ENCODE measurements at regions not wholly inside any gene's neighbourhood (a gene's known extent, or its start where the extent isn't known, plus 50 kb on each side); places are given as distances from the start of the nearest gene placed in this dataset.

DNA sequence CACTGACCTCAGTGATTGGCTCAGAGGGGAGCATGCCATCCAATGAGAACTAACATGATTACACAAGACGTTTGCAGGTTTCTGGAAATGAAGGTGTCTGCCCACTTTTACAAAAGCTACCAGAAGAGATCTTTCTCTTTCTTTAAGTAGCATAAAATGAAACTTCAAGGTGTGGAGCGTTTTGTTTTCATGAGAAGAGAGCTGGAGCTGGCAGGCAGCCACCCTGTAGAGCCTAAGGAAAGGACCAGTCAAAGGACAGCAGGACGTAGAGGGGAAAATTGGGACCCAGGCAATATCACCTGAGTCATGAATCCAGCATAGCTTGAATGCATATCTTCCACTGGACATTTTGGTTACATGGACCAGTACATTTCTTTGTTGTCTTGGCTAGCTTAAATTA is 331.0 kb downstream of the EPHA4 start:
- Histone ChIP-seq H3K79me2 (no peaks in the 10 kb centered on the region), H3K36me3 (replicated peaks; ENCODE audit: insufficient read depth, low read depth) (no peaks in the 10 kb centered on the region), H3K27ac (no peak overlapping the region), H3K4me3 (no peak overlapping the region), H3K4me2 (no peak overlapping the region), H4K20me1 (ENCODE audit: insufficient read depth, poor library complexity, severe bottlenecking) (no peaks in the 10 kb centered on the region), H2AFZ (no peak overlapping the region), H3K4me1 (ENCODE audit: insufficient read depth) (no peaks in the 10 kb centered on the region), H3K27me3 (no peaks in the 10 kb centered on the region), H3K9me2 (replicated peaks; ENCODE audit: insufficient read depth) (no peaks in the 10 kb centered on the region), H3K9me3 (ENCODE audit: low read depth) (no peaks in the 10 kb centered on the region)
- WGBS (ENCODE audit: low lambda C conversion rate, missing lambda C conversion rate): 84% methylated on average over 3 of the region's 3 CpGs
- DNase-seq (ENCODE audit: low spot score): no peak
- TF ChIP-seq, protein P1, sequence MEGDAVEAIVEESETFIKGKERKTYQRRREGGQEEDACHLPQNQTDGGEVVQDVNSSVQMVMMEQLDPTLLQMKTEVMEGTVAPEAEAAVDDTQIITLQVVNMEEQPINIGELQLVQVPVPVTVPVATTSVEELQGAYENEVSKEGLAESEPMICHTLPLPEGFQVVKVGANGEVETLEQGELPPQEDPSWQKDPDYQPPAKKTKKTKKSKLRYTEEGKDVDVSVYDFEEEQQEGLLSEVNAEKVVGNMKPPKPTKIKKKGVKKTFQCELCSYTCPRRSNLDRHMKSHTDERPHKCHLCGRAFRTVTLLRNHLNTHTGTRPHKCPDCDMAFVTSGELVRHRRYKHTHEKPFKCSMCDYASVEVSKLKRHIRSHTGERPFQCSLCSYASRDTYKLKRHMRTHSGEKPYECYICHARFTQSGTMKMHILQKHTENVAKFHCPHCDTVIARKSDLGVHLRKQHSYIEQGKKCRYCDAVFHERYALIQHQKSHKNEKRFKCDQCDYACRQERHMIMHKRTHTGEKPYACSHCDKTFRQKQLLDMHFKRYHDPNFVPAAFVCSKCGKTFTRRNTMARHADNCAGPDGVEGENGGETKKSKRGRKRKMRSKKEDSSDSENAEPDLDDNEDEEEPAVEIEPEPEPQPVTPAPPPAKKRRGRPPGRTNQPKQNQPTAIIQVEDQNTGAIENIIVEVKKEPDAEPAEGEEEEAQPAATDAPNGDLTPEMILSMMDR (IDR thresholded peaks at IDR 0.05; ENCODE audit: poor library complexity): no peak
- no peak for TF ChIP-seq EZH2phosphoT487 (IDR thresholded peaks at IDR 0.05; ENCODE audit: low read depth, severe bottlenecking, unreplicated experiment)
- TF ChIP-seq EZH2 (IDR thresholded peaks at IDR 0.05; ENCODE audit: borderline replicate concordance): no peak

DNA sequence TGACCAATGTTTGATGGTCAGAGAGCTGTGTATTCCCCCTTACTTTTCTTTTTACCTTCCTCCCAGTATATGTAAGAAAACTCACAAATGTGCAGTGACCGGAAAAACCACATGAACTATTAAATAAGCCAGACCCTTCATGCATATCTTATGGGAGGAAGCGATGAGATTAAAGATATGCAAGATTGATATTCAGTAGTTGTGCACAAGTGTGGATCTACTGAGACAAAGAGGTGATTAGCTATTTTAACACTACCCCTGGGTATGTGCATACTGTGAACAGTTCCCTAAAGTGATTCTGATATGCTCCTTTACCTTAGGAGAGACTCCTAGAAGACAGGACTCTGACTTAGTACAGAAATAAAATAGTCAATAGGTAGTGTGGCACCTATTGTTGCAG is 328.3 kb downstream of the EPHA4 start:
- Histone ChIP-seq H3K9me3 (ENCODE audit: low read depth) (no peaks in the 10 kb centered on the region), H2AFZ (no peak overlapping the region), H3K79me2 (no peaks in the 10 kb centered on the region), H4K20me1 (ENCODE audit: insufficient read depth, poor library complexity, severe bottlenecking) (no peaks in the 10 kb centered on the region), H3K27ac (no peak overlapping the region), H3K9me2 (replicated peaks; ENCODE audit: insufficient read depth) (peaks cover 4% of the 10 kb centered on the region), H3K4me3 (no peak overlapping the region), H3K27me3 (no peaks in the 10 kb centered on the region), H3K4me1 (ENCODE audit: insufficient read depth) (no peaks in the 10 kb centered on the region), H3K36me3 (replicated peaks; ENCODE audit: insufficient read depth, low read depth) (no peaks in the 10 kb centered on the region), H3K4me2 (no peak overlapping the region)
- DNase-seq (ENCODE audit: low spot score): no peak
- WGBS (ENCODE audit: low lambda C conversion rate, missing lambda C conversion rate): 97% methylated on average over 2 of the region's 2 CpGs
- no peak for TF ChIP-seq EZH2 (IDR thresholded peaks at IDR 0.05; ENCODE audit: borderline replicate concordance)
- TF ChIP-seq, protein P1 (IDR thresholded peaks at IDR 0.05; ENCODE audit: poor library complexity): no peak
- TF ChIP-seq EZH2phosphoT487 (IDR thresholded peaks at IDR 0.05; ENCODE audit: low read depth, severe bottlenecking, unreplicated experiment): no peak

DNA sequence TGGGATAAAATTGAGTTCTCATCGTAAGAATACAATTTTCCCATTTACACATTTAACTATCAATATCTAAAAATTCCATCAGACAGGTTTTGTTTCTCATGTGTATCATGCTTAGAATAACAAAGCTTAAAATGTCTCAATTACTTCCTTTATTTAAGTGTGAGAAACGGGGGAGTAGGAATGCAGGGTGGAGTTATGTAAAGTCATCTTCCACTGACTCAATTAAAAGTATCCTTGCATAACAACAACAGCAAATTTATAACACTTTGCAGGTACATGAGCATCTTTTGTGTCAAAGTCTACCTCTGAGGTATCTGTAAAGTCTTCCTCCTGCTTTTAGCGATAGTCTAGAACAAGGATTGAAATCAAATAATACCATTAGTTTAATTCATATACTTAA is 327.1 kb downstream of the EPHA4 start:
- H3K79me2 ChIP-seq: no peaks in the 10 kb centered on the region
- no peaks in the 10 kb centered on the region for H3K27me3 ChIP-seq
- H4K20me1 ChIP-seq (ENCODE audit: insufficient read depth, poor library complexity, severe bottlenecking): no peaks in the 10 kb centered on the region
- H3K36me3 ChIP-seq (replicated peaks; ENCODE audit: insufficient read depth, low read depth): no peaks in the 10 kb centered on the region
- no peaks in the 10 kb centered on the region for H3K9me3 ChIP-seq (ENCODE audit: low read depth)
- no peak for DNase-seq (ENCODE audit: low spot score)
- H3K4me1 ChIP-seq (ENCODE audit: insufficient read depth): no peaks in the 10 kb centered on the region
- 75% methylated on average over 3 of the region's 3 CpGs for WGBS (ENCODE audit: low lambda C conversion rate, missing lambda C conversion rate)
- TF ChIP-seq EZH2phosphoT487 (IDR thresholded peaks at IDR 0.05; ENCODE audit: low read depth, severe bottlenecking, unreplicated experiment) (no peak), EZH2 (IDR thresholded peaks at IDR 0.05; ENCODE audit: borderline replicate concordance) (no peak)
- TF ChIP-seq, protein P1 (IDR thresholded peaks at IDR 0.05; ENCODE audit: poor library complexity): no peak
- H2AFZ ChIP-seq: no peak overlapping the region
- H3K4me2 ChIP-seq: no peak overlapping the region
- H3K27ac ChIP-seq: no peak overlapping the region
- no peak overlapping the region for H3K4me3 ChIP-seq
- H3K9me2 ChIP-seq (replicated peaks; ENCODE audit: insufficient read depth): peaks cover 4% of the 10 kb centered on the region

DNA sequence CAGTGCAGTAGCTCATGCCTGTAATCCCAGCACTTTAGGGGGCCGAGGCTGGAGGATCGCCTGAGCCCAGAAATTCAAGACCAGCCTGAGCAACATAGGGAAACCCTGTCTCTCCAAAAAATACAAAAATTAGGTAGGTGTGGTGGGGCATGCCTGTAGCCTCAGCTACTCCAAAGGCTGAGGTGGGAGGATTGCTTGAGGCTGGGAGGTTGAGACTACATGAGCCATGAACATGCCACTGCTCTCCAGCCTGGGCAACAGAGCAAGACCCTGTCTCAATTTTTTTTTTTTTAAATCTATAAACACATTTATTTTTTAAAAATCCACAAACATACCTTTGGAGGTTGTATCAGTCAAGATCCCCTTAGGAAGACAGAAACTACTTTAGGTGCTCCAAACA is 326.3 kb downstream of the EPHA4 start:
- H3K4me2 ChIP-seq: no peak overlapping the region
- peaks cover 4% of the 10 kb centered on the region for H3K9me2 ChIP-seq (replicated peaks; ENCODE audit: insufficient read depth)
- H3K36me3 ChIP-seq (replicated peaks; ENCODE audit: insufficient read depth, low read depth): no peaks in the 10 kb centered on the region
- no peaks in the 10 kb centered on the region for H3K27me3 ChIP-seq
- no peak overlapping the region for H3K4me3 ChIP-seq
- H3K4me1 ChIP-seq (ENCODE audit: insufficient read depth): no peaks in the 10 kb centered on the region
- H3K27ac ChIP-seq: no peak overlapping the region
- 80% methylated on average over 2 of the region's 2 CpGs for WGBS (ENCODE audit: low lambda C conversion rate, missing lambda C conversion rate)
- H2AFZ ChIP-seq: no peak overlapping the region
- TF ChIP-seq EZH2phosphoT487 (IDR thresholded peaks at IDR 0.05; ENCODE audit: low read depth, severe bottlenecking, unreplicated experiment): no peak
- no peaks in the 10 kb centered on the region for H3K9me3 ChIP-seq (ENCODE audit: low read depth)
- DNase-seq (ENCODE audit: low spot score): no peak
- no peaks in the 10 kb centered on the region for H3K79me2 ChIP-seq
- H4K20me1 ChIP-seq (ENCODE audit: insufficient read depth, poor library complexity, severe bottlenecking): no peaks in the 10 kb centered on the region

Measured in hepatocyte (in vitro differentiated cells).